CD14-positive monocyte (primary cell): ENCODE measurements at regions not wholly inside any gene's neighbourhood (a gene's known extent, or its start where the extent isn't known, plus 50 kb on each side); places are given as distances from the start of the nearest gene placed in this dataset.

ENCODE experiments used
- DNase-seq, 3 donors: peaks; one replicate each; pipeline ENCODE4 v3.0.0-alpha.2; 2011 to 2022
- H2AFZ ChIP-seq: 2 replicates; pipeline ENCODE4 v1.6.0; 2012; ENCODE audit warnings: mild to moderate bottlenecking, low read depth, low read length, inconsistent platforms; ENCODE audit not compliant: insufficient read depth, poor library complexity, severe bottlenecking
- H3K27ac ChIP-seq, 2 donors: 1 replicate in 1 of 2; 2 replicates in 1 of 2; pipeline ENCODE4 v1.5.1; 2012 to 2013; ENCODE audit warnings: low read length in 2 of 2, control low read depth in 1 of 2, inconsistent platforms in 1 of 2, low read depth in 1 of 2, mild to moderate bottlenecking in 1 of 2
- H3K27me3 ChIP-seq, 2 donors: one replicate each; pipeline versions ENCODE4 v1.6.0 to v1.6.1; 2011 to 2013; ENCODE audit warnings: low read length in 2 of 2; ENCODE audit not compliant: control insufficient read depth in 2 of 2, insufficient read depth in 2 of 2
- H3K36me3 ChIP-seq, 2 donors: replicated peaks in 1 of 2; 1 replicate in 1 of 2; 2 replicates in 1 of 2; pipeline versions ENCODE4 v1.5.1 to v1.6.1; 2012 to 2013; ENCODE audit warnings: low read length in 2 of 2, control low read depth in 1 of 2, inconsistent platforms in 1 of 2, mild to moderate bottlenecking in 1 of 2; ENCODE audit not compliant: insufficient read depth in 2 of 2, control insufficient read depth in 1 of 2
- H3K4me1 ChIP-seq, 2 donors: 1 replicate in 1 of 2; 2 replicates in 1 of 2; pipeline versions ENCODE4 v1.5.1 to v1.6.1; 2012 to 2013; ENCODE audit warnings: low read length in 2 of 2, control low read depth in 1 of 2, inconsistent platforms in 1 of 2, mild to moderate bottlenecking in 1 of 2, moderate library complexity in 1 of 2; ENCODE audit not compliant: insufficient read depth in 2 of 2, control insufficient read depth in 1 of 2
- H3K4me2 ChIP-seq: replicated peaks from 2 replicates; pipeline ENCODE3; 2012; ENCODE audit warnings: low read length, moderate library complexity, mild to moderate bottlenecking; ENCODE audit not compliant: poor library complexity, severe bottlenecking; ENCODE audit errors: extremely low read depth
- H3K4me3 ChIP-seq, 3 experiments: fragments of 200-600 bp in 1 of 3; sonication (generic) in 1 of 3; replicated peaks in 1 of 3; 1 replicate in 2 of 3; 2 replicates in 1 of 3; pipeline ENCODE4 v1.5.1; 2011 to 2013; ENCODE audit warnings: low read length in 3 of 3, mild to moderate bottlenecking in 3 of 3, control low read depth in 2 of 3, low read depth in 2 of 3, inconsistent platforms in 1 of 3, moderate library complexity in 1 of 3
- H3K79me2 ChIP-seq: 2 replicates; pipeline ENCODE4 v1.6.0; 2012; ENCODE audit warnings: mild to moderate bottlenecking, control low read depth, inconsistent platforms, low read length, moderate library complexity; ENCODE audit not compliant: insufficient read depth
- H3K9ac ChIP-seq: 2 replicates; pipeline ENCODE4 v1.6.0; 2017; ENCODE audit warnings: low read length, mild to moderate bottlenecking; ENCODE audit not compliant: insufficient read depth, poor library complexity, severe bottlenecking
- H3K9me3 ChIP-seq, 2 donors: replicated peaks in 1 of 2; 1 replicate in 1 of 2; 2 replicates in 1 of 2; pipeline versions ENCODE4 v1.5.1 to v1.6.1; 2012 to 2013; ENCODE audit warnings: low read length in 2 of 2, control low read depth in 1 of 2; ENCODE audit not compliant: control insufficient read depth in 1 of 2, insufficient read depth in 1 of 2
- H4K20me1 ChIP-seq: 2 replicates; pipeline ENCODE4 v1.6.0; 2012; ENCODE audit warnings: mild to moderate bottlenecking, low read length, control low read depth, moderate library complexity; ENCODE audit not compliant: insufficient read depth
- H3K27ac Mint-ChIP-seq, 7 donors: one replicate each; pipeline ENCODE4 v1.8.0; 2020; ENCODE audit warnings: mild to moderate bottlenecking in 7 of 7, mixed read lengths in 7 of 7, moderate library complexity in 6 of 7, inconsistent platforms in 2 of 7
- H3K27me3 Mint-ChIP-seq, 3 donors: one replicate each; pipeline ENCODE4 v1.8.0; 2021 to 2022; ENCODE audit warnings: low read depth in 3 of 3, mild to moderate bottlenecking in 3 of 3, mixed read lengths in 3 of 3, moderate library complexity in 3 of 3, inconsistent platforms in 1 of 3
- H3K36me3 Mint-ChIP-seq, 2 donors: one replicate each; pipeline ENCODE4 v1.8.0; 2020; ENCODE audit warnings: mixed read lengths in 2 of 2, inconsistent platforms in 1 of 2, mild to moderate bottlenecking in 1 of 2
- H3K4me1 Mint-ChIP-seq: one replicate; pipeline ENCODE4 v1.8.0; 2020; ENCODE audit warnings: mild to moderate bottlenecking, mixed read lengths
- H3K4me3 Mint-ChIP-seq, 2 donors: one replicate each; pipeline ENCODE4 v1.8.0; 2020; ENCODE audit warnings: mild to moderate bottlenecking in 2 of 2, mixed read lengths in 2 of 2, moderate library complexity in 1 of 2
- H3K9me3 Mint-ChIP-seq, 7 donors: one replicate each; pipeline ENCODE4 v1.8.0; 2020 to 2022; ENCODE audit warnings: mixed read lengths in 7 of 7, mild to moderate bottlenecking in 6 of 7, moderate library complexity in 6 of 7, inconsistent platforms in 2 of 7
- CTCF ChIP-seq: fragments of 200-600 bp; IDR thresholded peaks from one replicate; pipeline ENCODE4 v1.8.0; 2022; ENCODE audit warnings: antibody characterized with exemption, mild to moderate bottlenecking
- WGBS: methylation state at CpG from one replicate; pipeline ENCODE4 v1.1.5; 2013; ENCODE audit warnings: missing lambda C conversion rate; ENCODE audit not compliant: insufficient coverage; 5-methylcytosine and 5-hydroxymethylcytosine counted together
- intact Hi-C, 2 donors: fragments of 100-400 bp; cut with micrococcal nuclease; formaldehyde crosslinking; loops; one replicate each; pipeline versions ENCODE4 v1.15.0 to v1.15.1; 2023

GRCh38 chr7:132034748-132035416 lies 478.5 kb upstream of the PODXL start:
- H3K27me3 ChIP-seq: no peaks in the 10 kb centered on the region
- no peaks in the 10 kb centered on the region for H3K79me2 ChIP-seq
- no peak overlapping the region for H3K4me3 ChIP-seq
- no peak overlapping the region for H3K4me2 ChIP-seq
- H4K20me1 ChIP-seq: no peaks in the 10 kb centered on the region
- H2AFZ ChIP-seq: no peak overlapping the region
- no peaks in the 10 kb centered on the region for H3K4me1 ChIP-seq
- DNase-seq: no peak
- H3K36me3 ChIP-seq: no peaks in the 10 kb centered on the region
- no peak overlapping the region for H3K27ac Mint-ChIP-seq
- H3K9ac ChIP-seq: no peak overlapping the region
- 89% methylated on average over 3 of the region's 6 CpGs for WGBS
- H3K4me1 Mint-ChIP-seq: no peaks in the 10 kb centered on the region
- peaks cover 3 to 5% (median 4%) of the 10 kb centered on the region in 3 donors for H3K27me3 Mint-ChIP-seq
- H3K4me3 Mint-ChIP-seq: no peak overlapping the region
- H3K36me3 Mint-ChIP-seq: no peaks in the 10 kb centered on the region
- H3K27ac ChIP-seq: no peak overlapping the region
- TF ChIP-seq CTCF: no peak
- peaks cover 0 to 3% (median 0%) of the 10 kb centered on the region in 7 donors for H3K9me3 Mint-ChIP-seq
- H3K9me3 ChIP-seq: no peaks in the 10 kb centered on the region
- intact Hi-C loops: no loop called here

GRCh38 chr7:132030883-132031282 lies 474.5 kb upstream of the PODXL start:
- Mint-ChIP-seq H3K4me1 (no peaks in the 10 kb centered on the region), H3K27me3 (peaks cover 0 to 5% (median 0%) of the 10 kb centered on the region in 3 donors), H3K27ac (no peak overlapping the region), H3K36me3 (no peaks in the 10 kb centered on the region), H3K4me3 (no peak overlapping the region), H3K9me3 (peaks cover 0 to 6% (median 0%) of the 10 kb centered on the region in 7 donors)
- Histone ChIP-seq H3K27me3 (no peaks in the 10 kb centered on the region), H3K36me3 (no peaks in the 10 kb centered on the region), H3K4me2 (no peak overlapping the region), H3K4me1 (no peaks in the 10 kb centered on the region), H4K20me1 (no peaks in the 10 kb centered on the region), H3K27ac (no peak overlapping the region), H2AFZ (no peak overlapping the region), H3K4me3 (no peak overlapping the region), H3K9me3 (no peaks in the 10 kb centered on the region), H3K9ac (no peak overlapping the region), H3K79me2 (no peaks in the 10 kb centered on the region)
- DNase-seq: no peak
- intact Hi-C loops: no loop called here
- no peak for TF ChIP-seq CTCF
- no CpG with 5 or more reads among the region's 2 CpGs for WGBS
